Kidney (tissue), 13 donors: ENCODE measurements at regions not wholly inside any gene's neighbourhood (a gene's known extent, or its start where the extent isn't known, plus 50 kb on each side); places are given as distances from the start of the nearest gene placed in this dataset.

Source experiments
- DNase-seq, 5 donors: peaks; one replicate each; pipeline ENCODE4 v3.0.0-alpha.2; 2013 to 2020
- FAIRE-seq: peaks from 2 replicates; lab custom pipeline; 2012; peaks lifted over from hg19 to GRCh38; lab: Jason Lieb, UNC
- H3K27ac ChIP-seq, 2 donors: one replicate each; pipeline ENCODE4 v1.7.0; 2013; ENCODE audit warnings: low read depth in 2 of 2, low read length in 2 of 2, inconsistent platforms in 1 of 2
- H3K27me3 ChIP-seq: one replicate; pipeline ENCODE4 v1.7.1; 2013; ENCODE audit warnings: low read length, inconsistent platforms; ENCODE audit not compliant: control insufficient read depth, insufficient read depth
- H3K36me3 ChIP-seq, 3 donors: one replicate each; pipeline versions ENCODE4 v1.7.0 to v1.7.1; 2013; ENCODE audit warnings: low read length in 3 of 3, control low read depth in 1 of 3, inconsistent platforms in 1 of 3; ENCODE audit not compliant: insufficient read depth in 3 of 3, control insufficient read depth in 2 of 3
- H3K4me1 ChIP-seq, 3 donors: one replicate each; pipeline versions ENCODE4 v1.7.0 to v1.7.1; 2013; ENCODE audit warnings: low read length in 3 of 3, inconsistent platforms in 1 of 3, low read depth in 1 of 3; ENCODE audit not compliant: control insufficient read depth in 2 of 3, insufficient read depth in 2 of 3
- H3K4me3 ChIP-seq, 3 donors: one replicate each; pipeline versions ENCODE4 v1.7.0 to v1.8.1; 2013; ENCODE audit warnings: low read length in 3 of 3, control low read depth in 1 of 3, inconsistent platforms in 1 of 3
- H3K9ac ChIP-seq, 3 donors: one replicate each; pipeline versions ENCODE4 v1.7.0 to v1.7.1; 2013; ENCODE audit warnings: low read length in 3 of 3, control low read depth in 1 of 3, inconsistent platforms in 1 of 3
- H3K9me3 ChIP-seq, 3 donors: one replicate each; pipeline versions ENCODE4 v1.7.0 to v1.7.1; 2013; ENCODE audit warnings: low read length in 3 of 3, control low read depth in 1 of 3, inconsistent platforms in 1 of 3; ENCODE audit not compliant: control insufficient read depth in 2 of 3, insufficient read depth in 1 of 3
- intact Hi-C: fragments of 100-400 bp; cut with DNase I; formaldehyde crosslinking; loops from one replicate; pipeline ENCODE4 v1.11.1; 2022
- TF ChIP-seq, protein P1 (sequence below): IDR thresholded peaks from 3 replicates; pipeline ENCODE4 v1.5.1; 2012; ENCODE audit warnings: mild to moderate bottlenecking, moderate library complexity, borderline replicate concordance; ENCODE audit not compliant: insufficient read depth; ENCODE audit errors: extremely low read depth
- donor health status: control.
- donor health status: control.
- donor health status: control.
- donor health status: control.
- donor health status: control.
- donor health status: DM: yes; HTN: yes; CAD: no.
- donor health status: Normal renal cell carcinoma (clear cell type).

- no peaks in the 10 kb centered on the region for H3K36me3 ChIP-seq
- no peak overlapping the region for H3K9ac ChIP-seq
- no peak overlapping the region for H3K27ac ChIP-seq
- DNase-seq: no peak
- H3K4me1 ChIP-seq: no peaks in the 10 kb centered on the region
- H3K9me3 ChIP-seq: no peaks in the 10 kb centered on the region
- no peak overlapping the region for H3K4me3 ChIP-seq
- no peaks in the 10 kb centered on the region for H3K27me3 ChIP-seq
- TF ChIP-seq, protein P1, sequence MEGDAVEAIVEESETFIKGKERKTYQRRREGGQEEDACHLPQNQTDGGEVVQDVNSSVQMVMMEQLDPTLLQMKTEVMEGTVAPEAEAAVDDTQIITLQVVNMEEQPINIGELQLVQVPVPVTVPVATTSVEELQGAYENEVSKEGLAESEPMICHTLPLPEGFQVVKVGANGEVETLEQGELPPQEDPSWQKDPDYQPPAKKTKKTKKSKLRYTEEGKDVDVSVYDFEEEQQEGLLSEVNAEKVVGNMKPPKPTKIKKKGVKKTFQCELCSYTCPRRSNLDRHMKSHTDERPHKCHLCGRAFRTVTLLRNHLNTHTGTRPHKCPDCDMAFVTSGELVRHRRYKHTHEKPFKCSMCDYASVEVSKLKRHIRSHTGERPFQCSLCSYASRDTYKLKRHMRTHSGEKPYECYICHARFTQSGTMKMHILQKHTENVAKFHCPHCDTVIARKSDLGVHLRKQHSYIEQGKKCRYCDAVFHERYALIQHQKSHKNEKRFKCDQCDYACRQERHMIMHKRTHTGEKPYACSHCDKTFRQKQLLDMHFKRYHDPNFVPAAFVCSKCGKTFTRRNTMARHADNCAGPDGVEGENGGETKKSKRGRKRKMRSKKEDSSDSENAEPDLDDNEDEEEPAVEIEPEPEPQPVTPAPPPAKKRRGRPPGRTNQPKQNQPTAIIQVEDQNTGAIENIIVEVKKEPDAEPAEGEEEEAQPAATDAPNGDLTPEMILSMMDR: no peak
- intact Hi-C loops: no loop called here
- no peak for FAIRE-seq
Observed at GRCh38 chr10:25101461-25102146, 73.2 kb upstream of the GPR158 start.

DNA sequence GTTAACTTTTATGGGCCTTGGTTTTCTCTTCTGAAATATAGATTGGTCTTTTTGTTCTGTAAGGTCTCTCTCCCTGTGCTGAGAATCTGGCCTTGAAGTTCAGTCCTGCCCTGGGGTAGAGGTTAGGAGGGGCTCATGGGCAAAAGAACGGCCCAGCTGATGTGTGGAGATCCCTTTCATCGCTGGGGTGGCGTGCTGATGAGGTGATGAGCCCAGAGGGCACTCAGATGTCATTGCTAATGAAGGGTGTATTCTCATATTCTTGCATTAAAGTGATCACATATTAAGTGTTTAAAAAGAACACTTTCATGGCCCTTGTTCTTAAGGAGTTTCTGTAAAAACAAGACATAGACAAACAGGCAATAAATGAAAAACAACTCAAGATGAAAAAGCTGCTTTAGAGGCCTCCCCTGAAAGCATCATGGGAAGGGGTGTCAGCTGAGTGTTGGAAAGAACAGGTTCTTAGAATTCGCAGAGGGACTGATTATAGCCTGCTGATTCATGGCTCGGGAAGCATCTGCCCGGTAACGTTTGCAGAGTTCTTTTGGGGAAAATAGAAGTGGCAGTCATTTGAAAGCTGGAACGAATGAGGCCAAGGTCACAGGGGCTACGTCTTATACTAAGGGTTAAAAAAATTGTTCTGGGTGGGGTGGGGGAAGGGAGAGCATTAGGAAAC lies 72.5 kb upstream of the GPR158 start:
- Histone ChIP-seq H3K4me1 (no peaks in the 10 kb centered on the region), H3K36me3 (no peaks in the 10 kb centered on the region), H3K9me3 (no peaks in the 10 kb centered on the region), H3K27ac (no peak overlapping the region), H3K9ac (no peak overlapping the region), H3K27me3 (no peaks in the 10 kb centered on the region), H3K4me3 (no peak overlapping the region)
- no peak for DNase-seq
- intact Hi-C loops: no loop called here
- TF ChIP-seq, protein P1: no peak
- no peak for FAIRE-seq

- H3K27ac ChIP-seq: no peak overlapping the region
- H3K9me3 ChIP-seq: no peaks in the 10 kb centered on the region
- H3K4me3 ChIP-seq: no peak overlapping the region
- no peaks in the 10 kb centered on the region for H3K36me3 ChIP-seq
- no peak overlapping the region for H3K9ac ChIP-seq
- H3K27me3 ChIP-seq: no peaks in the 10 kb centered on the region
- TF ChIP-seq, protein P1: no peak
- FAIRE-seq: no peak
- no peak for DNase-seq
- H3K4me1 ChIP-seq: no peaks in the 10 kb centered on the region
- intact Hi-C loops: no loop called here
Observed at GRCh38 chr10:25103703-25104102, 71.1 kb upstream of the GPR158 start.
